Mammary epithelial cell (primary cell): ENCODE measurements at regions not wholly inside any gene's neighbourhood (a gene's known extent, or its start where the extent isn't known, plus 50 kb on each side); places are given as distances from the start of the nearest gene placed in this dataset.

Source experiments
- EZH2 ChIP-seq: IDR thresholded peaks from 2 replicates; pipeline ENCODE4 v1.6.1; 2012; ENCODE audit warnings: low read length, inconsistent platforms, borderline replicate concordance
- TF ChIP-seq, protein P1 (sequence below), 2 donors: IDR thresholded peaks in 1 of 2; conservative IDR thresholded peaks in 1 of 2; 2 replicates each; pipeline ENCODE4 v1.5.1; 2011 to 2012; ENCODE audit warnings: inconsistent platforms in 2 of 2, low read length in 2 of 2, mild to moderate bottlenecking in 2 of 2, control low read depth in 1 of 2, low read depth in 1 of 2; ENCODE audit not compliant: insufficient read depth in 1 of 2; ENCODE audit errors: extremely low read depth in 1 of 2

GRCh38 chr2:225895126-225895525 lies 495.6 kb downstream of the NYAP2 start:
- TF ChIP-seq, protein P1, sequence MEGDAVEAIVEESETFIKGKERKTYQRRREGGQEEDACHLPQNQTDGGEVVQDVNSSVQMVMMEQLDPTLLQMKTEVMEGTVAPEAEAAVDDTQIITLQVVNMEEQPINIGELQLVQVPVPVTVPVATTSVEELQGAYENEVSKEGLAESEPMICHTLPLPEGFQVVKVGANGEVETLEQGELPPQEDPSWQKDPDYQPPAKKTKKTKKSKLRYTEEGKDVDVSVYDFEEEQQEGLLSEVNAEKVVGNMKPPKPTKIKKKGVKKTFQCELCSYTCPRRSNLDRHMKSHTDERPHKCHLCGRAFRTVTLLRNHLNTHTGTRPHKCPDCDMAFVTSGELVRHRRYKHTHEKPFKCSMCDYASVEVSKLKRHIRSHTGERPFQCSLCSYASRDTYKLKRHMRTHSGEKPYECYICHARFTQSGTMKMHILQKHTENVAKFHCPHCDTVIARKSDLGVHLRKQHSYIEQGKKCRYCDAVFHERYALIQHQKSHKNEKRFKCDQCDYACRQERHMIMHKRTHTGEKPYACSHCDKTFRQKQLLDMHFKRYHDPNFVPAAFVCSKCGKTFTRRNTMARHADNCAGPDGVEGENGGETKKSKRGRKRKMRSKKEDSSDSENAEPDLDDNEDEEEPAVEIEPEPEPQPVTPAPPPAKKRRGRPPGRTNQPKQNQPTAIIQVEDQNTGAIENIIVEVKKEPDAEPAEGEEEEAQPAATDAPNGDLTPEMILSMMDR (conservative IDR thresholded peaks at IDR 0.05 in 1 of 2, IDR thresholded peaks at IDR 0.05 in 1 of 2; ENCODE audit: extremely low read depth in 1 of 2, insufficient read depth in 1 of 2, low read depth in 1 of 2, low read length in 2 of 2): no peak
- TF ChIP-seq EZH2: no peak
